ENCODE measurements at regions not wholly inside any gene's neighbourhood (a gene's known extent, or its start where the extent isn't known, plus 50 kb on each side); places are given as distances from the start of the nearest gene placed in this dataset.

DNA sequence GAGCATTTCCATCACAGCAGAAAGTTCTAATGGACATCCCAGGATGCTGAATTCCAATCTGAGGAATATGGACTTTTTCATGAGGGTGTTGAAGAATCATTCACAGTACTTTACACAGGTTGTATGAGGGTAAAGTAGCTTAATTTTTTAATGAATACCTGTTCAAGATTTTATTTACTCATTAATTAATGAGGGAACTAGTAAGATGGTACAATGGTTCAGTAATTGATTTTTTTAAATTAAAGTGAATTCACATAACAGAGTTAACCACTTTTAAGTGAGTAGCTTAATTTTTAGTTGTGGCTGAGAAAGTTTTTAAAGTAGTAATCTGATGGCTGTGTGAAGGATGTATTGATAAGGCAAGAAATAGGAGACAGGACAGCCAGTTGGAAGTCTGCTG lies 266.5 kb downstream of the GFRA1 start:
- Mint-ChIP-seq H3K9me3 (no peaks in the 10 kb centered on the region), H3K4me1 (ENCODE audit: unreplicated experiment) (peaks cover 21% of the 10 kb centered on the region)

GRCh38 chr10:116005301-116005700 lies 267.7 kb downstream of the GFRA1 start:
- no peak for DNase-seq (ENCODE audit: extremely low spot score, unreplicated experiment)
- Mint-ChIP-seq H3K27me3 (peaks cover 17% of the 10 kb centered on the region), H3K27ac (no peak overlapping the region), H3K36me3 (no peaks in the 10 kb centered on the region), H3K4me1 (ENCODE audit: unreplicated experiment) (peaks cover 33% of the 10 kb centered on the region), H3K9me3 (no peaks in the 10 kb centered on the region), H3K4me3 (no peak overlapping the region)
- TF ChIP-seq, protein P1, sequence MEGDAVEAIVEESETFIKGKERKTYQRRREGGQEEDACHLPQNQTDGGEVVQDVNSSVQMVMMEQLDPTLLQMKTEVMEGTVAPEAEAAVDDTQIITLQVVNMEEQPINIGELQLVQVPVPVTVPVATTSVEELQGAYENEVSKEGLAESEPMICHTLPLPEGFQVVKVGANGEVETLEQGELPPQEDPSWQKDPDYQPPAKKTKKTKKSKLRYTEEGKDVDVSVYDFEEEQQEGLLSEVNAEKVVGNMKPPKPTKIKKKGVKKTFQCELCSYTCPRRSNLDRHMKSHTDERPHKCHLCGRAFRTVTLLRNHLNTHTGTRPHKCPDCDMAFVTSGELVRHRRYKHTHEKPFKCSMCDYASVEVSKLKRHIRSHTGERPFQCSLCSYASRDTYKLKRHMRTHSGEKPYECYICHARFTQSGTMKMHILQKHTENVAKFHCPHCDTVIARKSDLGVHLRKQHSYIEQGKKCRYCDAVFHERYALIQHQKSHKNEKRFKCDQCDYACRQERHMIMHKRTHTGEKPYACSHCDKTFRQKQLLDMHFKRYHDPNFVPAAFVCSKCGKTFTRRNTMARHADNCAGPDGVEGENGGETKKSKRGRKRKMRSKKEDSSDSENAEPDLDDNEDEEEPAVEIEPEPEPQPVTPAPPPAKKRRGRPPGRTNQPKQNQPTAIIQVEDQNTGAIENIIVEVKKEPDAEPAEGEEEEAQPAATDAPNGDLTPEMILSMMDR (conservative IDR thresholded peaks at IDR 0.05), result no peak

More for the DNA sequence above, 266.5 kb downstream of the GFRA1 start:
- DNase-seq (ENCODE audit: extremely low spot score, unreplicated experiment), result no peak
- Mint-ChIP-seq H3K36me3 (no peaks in the 10 kb centered on the region), H3K4me3 (no peak overlapping the region), H3K27ac (no peak overlapping the region), H3K27me3 (peaks cover 12% of the 10 kb centered on the region)
- TF ChIP-seq, protein P1 (conservative IDR thresholded peaks at IDR 0.05), result no peak

DNA sequence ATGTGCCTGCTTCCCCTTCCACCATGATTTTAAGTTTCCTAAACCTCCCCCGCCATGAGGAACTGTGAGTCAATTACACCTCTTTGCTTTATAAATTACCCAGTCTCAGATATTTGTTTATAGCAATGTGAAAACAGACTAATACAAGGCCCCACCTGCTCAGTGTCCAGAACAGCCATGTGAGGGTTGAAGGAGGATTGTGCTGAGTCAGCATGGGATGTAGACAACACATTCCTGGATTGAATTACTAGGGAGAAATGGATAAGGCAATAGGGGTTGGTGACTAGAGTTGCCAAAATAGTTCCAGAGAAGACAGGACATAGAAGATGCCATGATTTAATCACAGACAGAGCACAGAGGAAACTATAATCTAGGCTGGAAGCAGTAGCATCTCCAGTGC lies 270.3 kb downstream of the GFRA1 start:
- no peak for DNase-seq (ENCODE audit: extremely low spot score, unreplicated experiment)
- Mint-ChIP-seq H3K27ac (no peak overlapping the region), H3K9me3 (no peaks in the 10 kb centered on the region), H3K4me3 (no peak overlapping the region), H3K36me3 (no peaks in the 10 kb centered on the region), H3K4me1 (ENCODE audit: unreplicated experiment) (peaks cover 45% of the 10 kb centered on the region), H3K27me3 (peaks cover 19% of the 10 kb centered on the region)
- TF ChIP-seq, protein P1 (conservative IDR thresholded peaks at IDR 0.05), result no peak

DNA sequence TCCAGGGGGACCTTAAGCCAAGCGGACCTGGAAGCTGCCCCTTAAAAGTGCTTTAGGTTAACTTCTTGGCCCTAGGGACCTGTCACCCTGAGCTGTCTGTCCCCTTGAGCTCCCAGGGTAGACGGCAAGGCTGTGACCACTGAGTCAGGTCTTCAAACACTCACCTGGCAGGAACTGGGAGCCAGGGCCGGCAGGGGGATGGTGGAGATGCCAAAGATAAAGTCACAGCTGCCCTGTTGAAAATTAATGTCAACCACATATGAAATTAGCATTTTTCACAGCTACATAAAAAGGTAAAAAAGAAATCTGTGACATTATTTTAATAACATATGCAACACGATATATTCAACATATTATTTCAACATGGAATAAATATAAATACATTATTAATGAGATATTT lies 271.0 kb downstream of the GFRA1 start:
- H3K4me1 Mint-ChIP-seq (ENCODE audit: unreplicated experiment), result peaks cover 45% of the 10 kb centered on the region
- peaks cover 19% of the 10 kb centered on the region for H3K27me3 Mint-ChIP-seq
- DNase-seq (ENCODE audit: extremely low spot score, unreplicated experiment), result no peak
- H3K4me3 Mint-ChIP-seq, result peak overlapping the region; percentile 61
- H3K9me3 Mint-ChIP-seq, result no peaks in the 10 kb centered on the region
- TF ChIP-seq, protein P1 (conservative IDR thresholded peaks at IDR 0.05), result no peak
- H3K27ac Mint-ChIP-seq, result no peak overlapping the region
- H3K36me3 Mint-ChIP-seq, result no peaks in the 10 kb centered on the region

- H3K4me1 Mint-ChIP-seq (ENCODE audit: unreplicated experiment), result peaks cover 45% of the 10 kb centered on the region
- DNase-seq (ENCODE audit: extremely low spot score, unreplicated experiment), result no peak
- no peaks in the 10 kb centered on the region for H3K9me3 Mint-ChIP-seq
- H3K27me3 Mint-ChIP-seq, result peaks cover 20% of the 10 kb centered on the region
- H3K36me3 Mint-ChIP-seq, result no peaks in the 10 kb centered on the region
- H3K27ac Mint-ChIP-seq, result peak overlapping the region; percentile 59
- TF ChIP-seq, protein P1 (conservative IDR thresholded peaks at IDR 0.05), result no peak
- H3K4me3 Mint-ChIP-seq, result peak overlapping the region; percentile 61
Measured at GRCh38 chr10:116001262-116001857, 271.6 kb downstream of the GFRA1 start.
